Parathyroid adenoma (tissue), 2 donors: ENCODE measurements at regions not wholly inside any gene's neighbourhood (a gene's known extent, or its start where the extent isn't known, plus 50 kb on each side); places are given as distances from the start of the nearest gene placed in this dataset.

ENCODE experiments used
- H2AFZ ChIP-seq: fragments of 300-600 bp; sonication (generic); one replicate; pipeline ENCODE4 v1.7.0; 2017; ENCODE audit warnings: antibody characterized with exemption, mild to moderate bottlenecking
- H3K27ac ChIP-seq: fragments of 300-600 bp; sonication (generic); one replicate; pipeline ENCODE4 v1.7.0; 2017
- H3K27me3 ChIP-seq: fragments of 300-600 bp; sonication (generic); one replicate; pipeline ENCODE4 v1.7.0; 2017; ENCODE audit warnings: low read length; ENCODE audit not compliant: control insufficient read depth, insufficient read depth
- H3K36me3 ChIP-seq: fragments of 300-600 bp; sonication (generic); one replicate; pipeline ENCODE4 v1.7.0; 2017; ENCODE audit warnings: low read length; ENCODE audit not compliant: control insufficient read depth, insufficient read depth
- H3K4me1 ChIP-seq: fragments of 300-600 bp; sonication (generic); one replicate; pipeline ENCODE4 v1.7.0; 2017; ENCODE audit warnings: control low read depth
- H3K4me2 ChIP-seq: fragments of 300-600 bp; sonication (generic); one replicate; pipeline ENCODE4 v1.7.0; 2017; ENCODE audit warnings: low read length
- H3K4me3 ChIP-seq: fragments of 300-600 bp; sonication (generic); one replicate; pipeline ENCODE4 v1.7.0; 2017; ENCODE audit warnings: low read depth, low read length
- H3K79me2 ChIP-seq: fragments of 300-600 bp; sonication (generic); one replicate; pipeline ENCODE4 v1.7.0; 2017; ENCODE audit warnings: control low read depth
- H3K9ac ChIP-seq: fragments of 300-600 bp; sonication (generic); one replicate; pipeline ENCODE4 v1.7.0; 2017; ENCODE audit warnings: mild to moderate bottlenecking
- H3K9me3 ChIP-seq: fragments of 300-600 bp; sonication (generic); one replicate; pipeline ENCODE4 v1.7.0; 2017; ENCODE audit warnings: low read length; ENCODE audit not compliant: control insufficient read depth
- CTCF ChIP-seq: fragments of 300-600 bp; sonication (generic); IDR thresholded peaks from one replicate; pipeline ENCODE4 v1.7.0; 2017; ENCODE audit warnings: antibody characterized with exemption, mild to moderate bottlenecking
- donor health status: primary hyperparathyroidism.

- H3K4me3 ChIP-seq: no peak overlapping the region
- no peaks in the 10 kb centered on the region for H3K4me1 ChIP-seq
- no peak for TF ChIP-seq CTCF
- H3K79me2 ChIP-seq: no peaks in the 10 kb centered on the region
- no peaks in the 10 kb centered on the region for H3K9me3 ChIP-seq
- H3K27ac ChIP-seq: no peak overlapping the region
- no peak overlapping the region for H2AFZ ChIP-seq
- H3K9ac ChIP-seq: no peak overlapping the region
- no peaks in the 10 kb centered on the region for H3K27me3 ChIP-seq
- no peaks in the 10 kb centered on the region for H3K36me3 ChIP-seq
- H3K4me2 ChIP-seq: no peak overlapping the region
Observed at GRCh38 chr22:49668402-49668801, 159.3 kb downstream of the BRD1 start.

GRCh38 chr22:49667236-49667635, 160.4 kb downstream of the BRD1 start:
- H3K4me2 ChIP-seq: no peak overlapping the region
- TF ChIP-seq CTCF: no peak
- H3K79me2 ChIP-seq: no peaks in the 10 kb centered on the region
- H3K27me3 ChIP-seq: no peaks in the 10 kb centered on the region
- H3K4me1 ChIP-seq: no peaks in the 10 kb centered on the region
- no peak overlapping the region for H3K9ac ChIP-seq
- no peak overlapping the region for H3K27ac ChIP-seq
- H2AFZ ChIP-seq: no peak overlapping the region
- no peaks in the 10 kb centered on the region for H3K9me3 ChIP-seq
- H3K4me3 ChIP-seq: no peak overlapping the region
- no peaks in the 10 kb centered on the region for H3K36me3 ChIP-seq

- no peaks in the 10 kb centered on the region for H3K36me3 ChIP-seq
- no peak overlapping the region for H3K9ac ChIP-seq
- H2AFZ ChIP-seq: no peak overlapping the region
- no peaks in the 10 kb centered on the region for H3K4me1 ChIP-seq
- H3K4me3 ChIP-seq: no peak overlapping the region
- H3K27me3 ChIP-seq: no peaks in the 10 kb centered on the region
- H3K79me2 ChIP-seq: no peaks in the 10 kb centered on the region
- TF ChIP-seq CTCF: no peak
- H3K27ac ChIP-seq: peak overlapping the region; percentile 61
- no peak overlapping the region for H3K4me2 ChIP-seq
- no peaks in the 10 kb centered on the region for H3K9me3 ChIP-seq
Observed at GRCh38 chr22:49666146-49666809, 161.4 kb downstream of the BRD1 start.

- H3K9ac ChIP-seq: no peak overlapping the region
- no peak overlapping the region for H3K4me3 ChIP-seq
- H3K27ac ChIP-seq: no peak overlapping the region
Observed at GRCh38 chr22:49664891-49665290, 162.8 kb downstream of the BRD1 start.

More at GRCh38 chr22:49664891-49665290, 162.8 kb downstream of the BRD1 start:
- H3K4me2 ChIP-seq: peak overlapping the region; percentile 37
- H3K36me3 ChIP-seq: no peaks in the 10 kb centered on the region
- H2AFZ ChIP-seq: peak overlapping the region; percentile 62
- H3K4me1 ChIP-seq: no peaks in the 10 kb centered on the region
- no peaks in the 10 kb centered on the region for H3K27me3 ChIP-seq
- H3K9me3 ChIP-seq: no peaks in the 10 kb centered on the region
- no peaks in the 10 kb centered on the region for H3K79me2 ChIP-seq
- TF ChIP-seq CTCF: no peak
